Neural cell (in vitro differentiated cells): ENCODE measurements at regions not wholly inside any gene's neighbourhood (a gene's known extent, or its start where the extent isn't known, plus 50 kb on each side); places are given as distances from the start of the nearest gene placed in this dataset.

Source experiments
- H2AFZ ChIP-seq: fragments of 200-600, 300-800 bp; sonication (generic), shearing (Covaris generic); 2 replicates; pipeline ENCODE4 v1.6.0; 2014; ENCODE audit warnings: low read depth, mild to moderate bottlenecking, antibody characterized with exemption, low read length, moderate library complexity
- H3F3A ChIP-seq: fragments of 200-600 bp; shearing (Covaris generic); 2 replicates; pipeline ENCODE4 v1.6.1; 2016; ENCODE audit warnings: mild to moderate bottlenecking, moderate library complexity, mixed read lengths, antibody characterized with exemption, low read length; ENCODE audit not compliant: insufficient read depth, poor library complexity, severe bottlenecking
- H3K27ac ChIP-seq: fragments of 200-600, 300-800 bp; sonication (generic), shearing (Covaris generic); 2 replicates; pipeline ENCODE4 v1.5.1; 2014; ENCODE audit warnings: mild to moderate bottlenecking, low read length, moderate library complexity
- H3K27me3 ChIP-seq: fragments of 300-800, 200-600 bp; sonication (generic), shearing (Covaris generic); 2 replicates; pipeline ENCODE4 v1.6.0; 2014; ENCODE audit warnings: mild to moderate bottlenecking, low read depth, low read length, moderate library complexity; ENCODE audit not compliant: insufficient read depth
- H3K36me3 ChIP-seq: fragments of 300-800, 200-600 bp; sonication (generic), shearing (Covaris generic); 2 replicates; pipeline ENCODE4 v1.5.1; 2014; ENCODE audit warnings: mild to moderate bottlenecking, antibody characterized with exemption, low read length, moderate library complexity; ENCODE audit not compliant: insufficient read depth
- H3K4me2 ChIP-seq: fragments of 300-800, 200-600 bp; sonication (generic), shearing (Covaris generic); 2 replicates; pipeline ENCODE4 v1.6.0; 2014; ENCODE audit warnings: mild to moderate bottlenecking, low read length
- H3K4me3 ChIP-seq: fragments of 300-800, 200-600 bp; sonication (generic), shearing (Covaris generic); 2 replicates; pipeline ENCODE4 v1.5.1; 2014; ENCODE audit warnings: mild to moderate bottlenecking, low read length, moderate library complexity
- H3K79me2 ChIP-seq: fragments of 200-600 bp; shearing (Covaris generic); replicated peaks from 2 replicates; pipeline ENCODE4 v1.6.0; 2014; ENCODE audit warnings: mild to moderate bottlenecking, low read length, moderate library complexity; ENCODE audit not compliant: insufficient read depth
- H3K9ac ChIP-seq: fragments of 300-800, 200-600 bp; sonication (generic), shearing (Covaris generic); 2 replicates; pipeline ENCODE4 v1.6.1; 2016; ENCODE audit warnings: mild to moderate bottlenecking, low read length, mixed read lengths
- H3K9me2 ChIP-seq: fragments of 200-600 bp; shearing (Covaris generic); 2 replicates; pipeline ENCODE4 v1.6.1; 2016; ENCODE audit warnings: mild to moderate bottlenecking, low read length, mixed read lengths; ENCODE audit not compliant: insufficient read depth
- H3K9me3 ChIP-seq: fragments of 200-600, 300-800 bp; sonication (generic), shearing (Covaris generic); 2 replicates; pipeline ENCODE4 v1.6.1; 2016; ENCODE audit warnings: mild to moderate bottlenecking, mixed run types, low read length, moderate library complexity, mixed read lengths
- H4K20me1 ChIP-seq: fragments of 200-600 bp; shearing (Covaris generic); 2 replicates; pipeline ENCODE4 v1.6.1; 2016; ENCODE audit warnings: mild to moderate bottlenecking, mixed run types; ENCODE audit not compliant: insufficient read depth
- EP300 ChIP-seq: fragments of 450-650 bp; conservative IDR thresholded peaks from 2 replicates; pipeline ENCODE4 v1.6.1; 2014; ENCODE audit warnings: antibody characterized with exemption, mild to moderate bottlenecking, moderate library complexity; ENCODE audit not compliant: poor library complexity, severe bottlenecking
- EZH2 ChIP-seq: fragments of 200-600, 300-800 bp; shearing (Covaris generic), sonication (generic); IDR thresholded peaks from 2 replicates; pipeline ENCODE4 v1.6.1; 2014; ENCODE audit warnings: antibody characterized with exemption, low read length, borderline replicate concordance, mild to moderate bottlenecking; ENCODE audit not compliant: insufficient read depth, poor library complexity, severe bottlenecking
- MXI1 ChIP-seq: fragments of 450-650 bp; conservative IDR thresholded peaks from 2 replicates; pipeline ENCODE4 v1.6.1; 2014; ENCODE audit warnings: antibody characterized with exemption, mild to moderate bottlenecking; ENCODE audit not compliant: poor library complexity, severe bottlenecking
- POLR2AphosphoS5 ChIP-seq: IDR thresholded peaks from 2 replicates; pipeline ENCODE4 v1.6.1; 2012
- RAD21 ChIP-seq: fragments of 450-650 bp; conservative IDR thresholded peaks from 2 replicates; pipeline ENCODE4 v1.6.1; 2014; ENCODE audit warnings: antibody characterized with exemption, mild to moderate bottlenecking, moderate library complexity
- SMC3 ChIP-seq: fragments of 450-650 bp; conservative IDR thresholded peaks from 2 replicates; pipeline ENCODE4 v1.6.1; 2014; ENCODE audit warnings: antibody characterized with exemption, mild to moderate bottlenecking, moderate library complexity; ENCODE audit not compliant: poor library complexity
- TAF1 ChIP-seq: IDR thresholded peaks from 2 replicates; pipeline ENCODE4 v1.6.1; 2012; ENCODE audit warnings: low read depth
- TF ChIP-seq, protein P1 (sequence below): fragments of 450-650 bp; IDR thresholded peaks from 2 replicates; pipeline ENCODE4 v1.5.1; 2014; ENCODE audit warnings: antibody characterized with exemption, mild to moderate bottlenecking, moderate library complexity; ENCODE audit not compliant: poor library complexity, severe bottlenecking
- TF ChIP-seq, protein P2 (sequence below): IDR thresholded peaks from 2 replicates; pipeline ENCODE4 v1.6.1; 2012; ENCODE audit warnings: borderline replicate concordance

DNA sequence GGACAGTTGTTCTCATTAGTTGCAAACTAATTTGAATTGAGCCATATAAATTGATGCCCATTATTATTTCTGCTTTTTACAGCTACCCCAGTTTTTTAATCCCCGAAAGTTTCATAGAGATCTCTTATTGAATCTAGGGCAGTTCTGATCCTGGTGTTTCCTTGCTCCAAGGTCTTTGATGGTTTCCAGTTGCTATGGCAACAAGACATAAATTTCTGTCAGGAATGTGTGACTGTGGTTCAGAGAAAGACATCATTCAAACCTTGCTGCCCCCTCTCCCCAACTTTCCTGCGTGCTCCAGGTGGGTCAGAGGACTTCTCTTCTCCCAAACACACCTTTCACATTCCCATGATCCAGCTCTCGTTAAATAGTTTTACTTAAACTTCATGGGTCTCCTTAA, 63.4 kb downstream of the TAF11L14 start:
- Histone ChIP-seq H3K27me3 (no peaks in the 10 kb centered on the region), H3K4me3 (no peak overlapping the region), H3K36me3 (no peaks in the 10 kb centered on the region), H3F3A (no peaks in the 10 kb centered on the region), H3K4me2 (no peak overlapping the region), H3K9ac (no peak overlapping the region), H3K9me2 (no peaks in the 10 kb centered on the region), H3K27ac (no peak overlapping the region), H2AFZ (no peak overlapping the region), H3K79me2 (no peaks in the 10 kb centered on the region), H4K20me1 (no peaks in the 10 kb centered on the region), H3K9me3 (peaks cover 9% of the 10 kb centered on the region)
- TF ChIP-seq, protein P1, sequence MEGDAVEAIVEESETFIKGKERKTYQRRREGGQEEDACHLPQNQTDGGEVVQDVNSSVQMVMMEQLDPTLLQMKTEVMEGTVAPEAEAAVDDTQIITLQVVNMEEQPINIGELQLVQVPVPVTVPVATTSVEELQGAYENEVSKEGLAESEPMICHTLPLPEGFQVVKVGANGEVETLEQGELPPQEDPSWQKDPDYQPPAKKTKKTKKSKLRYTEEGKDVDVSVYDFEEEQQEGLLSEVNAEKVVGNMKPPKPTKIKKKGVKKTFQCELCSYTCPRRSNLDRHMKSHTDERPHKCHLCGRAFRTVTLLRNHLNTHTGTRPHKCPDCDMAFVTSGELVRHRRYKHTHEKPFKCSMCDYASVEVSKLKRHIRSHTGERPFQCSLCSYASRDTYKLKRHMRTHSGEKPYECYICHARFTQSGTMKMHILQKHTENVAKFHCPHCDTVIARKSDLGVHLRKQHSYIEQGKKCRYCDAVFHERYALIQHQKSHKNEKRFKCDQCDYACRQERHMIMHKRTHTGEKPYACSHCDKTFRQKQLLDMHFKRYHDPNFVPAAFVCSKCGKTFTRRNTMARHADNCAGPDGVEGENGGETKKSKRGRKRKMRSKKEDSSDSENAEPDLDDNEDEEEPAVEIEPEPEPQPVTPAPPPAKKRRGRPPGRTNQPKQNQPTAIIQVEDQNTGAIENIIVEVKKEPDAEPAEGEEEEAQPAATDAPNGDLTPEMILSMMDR, result no peak
- TF ChIP-seq MXI1 (no peak), EP300 (peak; percentile 12), POLR2AphosphoS5 (no peak), EZH2 (no peak), TAF1 (no peak), RAD21 (no peak), SMC3 (no peak)
- TF ChIP-seq, protein P2, sequence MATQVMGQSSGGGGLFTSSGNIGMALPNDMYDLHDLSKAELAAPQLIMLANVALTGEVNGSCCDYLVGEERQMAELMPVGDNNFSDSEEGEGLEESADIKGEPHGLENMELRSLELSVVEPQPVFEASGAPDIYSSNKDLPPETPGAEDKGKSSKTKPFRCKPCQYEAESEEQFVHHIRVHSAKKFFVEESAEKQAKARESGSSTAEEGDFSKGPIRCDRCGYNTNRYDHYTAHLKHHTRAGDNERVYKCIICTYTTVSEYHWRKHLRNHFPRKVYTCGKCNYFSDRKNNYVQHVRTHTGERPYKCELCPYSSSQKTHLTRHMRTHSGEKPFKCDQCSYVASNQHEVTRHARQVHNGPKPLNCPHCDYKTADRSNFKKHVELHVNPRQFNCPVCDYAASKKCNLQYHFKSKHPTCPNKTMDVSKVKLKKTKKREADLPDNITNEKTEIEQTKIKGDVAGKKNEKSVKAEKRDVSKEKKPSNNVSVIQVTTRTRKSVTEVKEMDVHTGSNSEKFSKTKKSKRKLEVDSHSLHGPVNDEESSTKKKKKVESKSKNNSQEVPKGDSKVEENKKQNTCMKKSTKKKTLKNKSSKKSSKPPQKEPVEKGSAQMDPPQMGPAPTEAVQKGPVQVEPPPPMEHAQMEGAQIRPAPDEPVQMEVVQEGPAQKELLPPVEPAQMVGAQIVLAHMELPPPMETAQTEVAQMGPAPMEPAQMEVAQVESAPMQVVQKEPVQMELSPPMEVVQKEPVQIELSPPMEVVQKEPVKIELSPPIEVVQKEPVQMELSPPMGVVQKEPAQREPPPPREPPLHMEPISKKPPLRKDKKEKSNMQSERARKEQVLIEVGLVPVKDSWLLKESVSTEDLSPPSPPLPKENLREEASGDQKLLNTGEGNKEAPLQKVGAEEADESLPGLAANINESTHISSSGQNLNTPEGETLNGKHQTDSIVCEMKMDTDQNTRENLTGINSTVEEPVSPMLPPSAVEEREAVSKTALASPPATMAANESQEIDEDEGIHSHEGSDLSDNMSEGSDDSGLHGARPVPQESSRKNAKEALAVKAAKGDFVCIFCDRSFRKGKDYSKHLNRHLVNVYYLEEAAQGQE, result peak; percentile 22

DNA sequence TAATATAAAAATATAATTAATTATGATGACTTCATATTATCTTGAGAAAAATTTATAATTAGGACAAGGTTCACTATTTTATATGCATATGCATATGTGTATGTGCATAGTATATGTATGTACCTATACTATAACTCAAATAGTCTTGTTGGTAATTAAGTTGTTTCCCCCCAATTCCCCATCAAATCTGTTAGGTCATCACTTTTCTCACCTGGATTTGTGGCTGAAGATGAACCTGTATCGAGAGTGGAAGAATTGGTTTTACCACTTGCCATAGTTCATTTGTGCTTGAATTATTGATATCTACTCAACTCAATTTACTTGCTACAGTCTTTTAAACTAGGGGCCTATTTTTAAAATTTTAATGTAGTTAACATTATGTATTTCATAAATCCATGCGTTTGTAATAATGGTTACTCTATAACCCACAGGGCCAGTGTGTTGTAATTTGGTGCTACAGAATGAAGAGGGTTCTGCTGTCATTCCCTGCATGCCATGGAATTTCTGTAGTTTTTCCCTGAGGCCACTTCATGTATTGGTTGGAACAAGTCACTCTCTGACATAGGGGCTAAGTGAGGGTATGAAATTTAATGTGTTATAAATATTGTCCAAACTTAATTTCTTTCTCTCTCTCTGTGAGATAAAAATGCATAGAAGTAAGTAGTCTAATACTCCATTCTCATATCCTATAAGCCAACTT, 74.9 kb downstream of the TAF11L14 start:
- Histone ChIP-seq H2AFZ (no peak overlapping the region), H3K9ac (no peak overlapping the region), H3K27me3 (no peaks in the 10 kb centered on the region), H3K79me2 (no peaks in the 10 kb centered on the region), H4K20me1 (no peaks in the 10 kb centered on the region), H3K36me3 (no peaks in the 10 kb centered on the region), H3K4me3 (no peak overlapping the region), H3K27ac (no peak overlapping the region), H3K9me2 (no peaks in the 10 kb centered on the region), H3K9me3 (no peaks in the 10 kb centered on the region), H3F3A (no peaks in the 10 kb centered on the region), H3K4me2 (no peak overlapping the region)
- TF ChIP-seq RAD21 (no peak), EZH2 (no peak), TAF1 (no peak), MXI1 (no peak), SMC3 (no peak), POLR2AphosphoS5 (no peak), EP300 (no peak)
- TF ChIP-seq, protein P1, result no peak
- TF ChIP-seq, protein P2, result no peak
